HG02970 (cell line): ENCODE measurements at regions not wholly inside any gene's neighbourhood (a gene's known extent, or its start where the extent isn't known, plus 50 kb on each side); places are given as distances from the start of the nearest gene placed in this dataset.

Experiments
- ATAC-seq: cut with Tn5 transposase; IDR thresholded peaks from one replicate; pipeline ENCODE4 v1.9.1; 2021; ENCODE audit warnings: mild to moderate bottlenecking, moderate library complexity, moderate number of reproducible peaks; ENCODE audit not compliant: unreplicated experiment, low FRiP score

DNA sequence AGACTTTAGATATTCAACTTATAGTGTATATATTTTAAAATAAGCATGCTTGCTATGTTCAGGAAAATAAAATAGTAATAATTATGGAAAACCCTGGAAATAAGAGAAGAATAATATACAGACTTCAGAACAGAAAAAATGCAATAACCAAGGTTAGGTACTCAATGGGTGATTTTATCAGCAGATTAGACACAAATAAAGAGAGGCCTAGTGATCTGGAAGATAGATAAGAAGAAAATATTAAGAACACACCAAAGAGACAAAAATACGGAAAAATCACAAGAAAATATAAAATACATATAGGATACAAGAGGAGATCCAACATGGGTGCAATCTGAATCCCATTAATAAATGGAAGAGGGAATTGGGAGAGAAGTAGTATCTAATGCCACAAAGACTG is 1348.5 kb upstream of the WWC1 start:
- ATAC-seq, result no peak

GRCh38 chr5:166947045-166947444 is 1344.4 kb upstream of the WWC1 start:
- ATAC-seq, result no peak

DNA sequence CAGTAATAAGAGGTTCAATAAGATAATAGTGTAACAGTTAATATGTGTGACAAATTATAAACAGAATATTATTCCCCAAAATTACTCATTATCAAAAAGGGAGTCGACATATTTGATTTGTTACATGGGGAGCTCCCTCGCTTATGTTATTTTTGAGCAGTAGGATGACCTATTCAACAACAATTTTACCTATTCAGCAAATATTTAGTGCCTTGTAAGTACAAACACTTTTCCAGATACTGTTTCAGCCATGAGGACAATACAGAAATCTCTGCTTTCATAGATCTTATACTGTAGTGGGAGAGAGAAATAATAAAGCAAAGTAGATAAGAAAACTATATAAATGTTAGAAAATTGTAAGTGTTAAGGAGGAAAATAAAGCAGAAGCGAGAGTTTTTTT is 1342.8 kb upstream of the WWC1 start:
- no peak for ATAC-seq

- ATAC-seq, result no peak
These were observed 1339.4 kb upstream of the WWC1 start for GRCh38 chr5:166952048-166952447.

DNA sequence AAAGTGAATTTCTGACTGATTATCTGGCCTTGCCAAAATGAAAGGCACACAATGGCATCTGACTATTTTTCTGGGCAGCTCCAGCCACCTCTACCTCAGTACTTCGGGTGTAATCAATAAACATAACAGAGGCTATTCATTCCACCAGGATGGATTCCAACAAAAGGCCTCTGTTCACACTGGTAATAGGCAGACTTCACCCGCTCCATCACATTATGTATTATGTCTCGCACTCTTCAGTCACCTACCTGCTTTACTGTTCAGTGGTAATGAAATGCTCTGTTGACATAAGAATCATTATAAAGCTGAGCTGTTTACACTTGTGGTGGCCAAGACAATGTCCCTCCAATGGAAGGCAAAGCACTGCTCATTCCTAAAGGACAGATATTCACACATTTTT is 1333.7 kb upstream of the WWC1 start:
- no peak for ATAC-seq

GRCh38 chr5:166959766-166960165 is 1331.7 kb upstream of the WWC1 start:
- ATAC-seq, result no peak

DNA sequence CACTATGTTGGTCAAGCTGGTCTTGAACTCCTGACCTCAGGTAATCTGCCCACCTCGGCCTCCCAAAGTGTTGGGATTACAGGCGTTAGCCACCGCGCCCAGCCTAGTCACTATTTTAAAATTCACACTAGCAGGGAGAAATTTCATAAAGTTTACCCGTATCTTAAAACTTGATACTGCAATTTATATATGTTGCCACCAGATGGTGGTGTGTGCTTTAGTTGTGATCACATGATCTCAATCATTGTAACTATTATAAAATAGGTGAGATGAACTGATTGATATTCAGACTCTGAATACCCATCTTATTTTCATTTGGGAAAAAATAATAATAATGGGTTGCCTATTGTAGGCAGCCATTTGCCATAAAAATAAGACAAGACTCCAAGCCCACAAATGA is 1330.4 kb upstream of the WWC1 start:
- ATAC-seq, result no peak

DNA sequence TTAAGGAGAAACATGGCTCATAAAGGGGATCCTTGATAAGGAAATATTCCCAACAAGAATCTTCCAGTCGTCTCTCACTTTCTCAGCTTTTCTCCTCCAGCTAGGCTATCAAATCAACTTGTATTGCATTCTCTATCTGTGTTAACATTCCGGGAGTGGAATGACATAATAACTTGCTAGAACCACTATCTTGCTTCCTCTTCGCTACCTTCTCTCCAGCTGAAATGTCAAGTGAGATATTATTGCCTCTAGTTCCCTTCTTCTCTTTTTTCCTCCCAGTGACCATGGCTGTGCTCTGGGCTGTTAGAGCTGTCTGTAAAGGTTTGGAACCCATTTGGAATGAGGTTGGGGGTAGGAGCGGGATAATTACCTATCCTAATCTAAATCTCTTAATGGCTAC is 1329.5 kb upstream of the WWC1 start:
- ATAC-seq, result no peak

- no peak for ATAC-seq
These were observed 1329.0 kb upstream of the WWC1 start for GRCh38 chr5:166962461-166962860.

DNA sequence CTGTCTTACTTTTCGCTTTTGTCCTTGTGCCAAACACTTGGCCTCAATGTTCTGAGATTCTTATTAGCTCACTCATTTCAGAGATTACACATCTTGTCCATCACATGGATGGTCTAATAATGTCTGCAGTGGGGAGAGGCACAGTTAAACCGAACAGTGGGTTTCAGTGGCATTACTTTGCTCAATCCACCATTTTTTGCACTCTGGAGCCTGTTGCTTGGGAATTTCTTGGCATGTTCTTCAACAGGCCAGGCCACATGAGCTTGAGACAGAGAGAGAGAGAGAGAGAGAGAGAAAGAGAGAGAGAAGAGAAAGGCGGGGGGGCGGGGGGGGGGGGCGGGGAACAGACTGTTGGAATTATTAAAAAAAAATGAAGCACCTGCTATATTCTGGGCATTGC is 1327.8 kb upstream of the WWC1 start:
- ATAC-seq, result no peak

- ATAC-seq, result no peak
These were observed 1313.5 kb upstream of the WWC1 start for GRCh38 chr5:166977911-166978422.

- no peak for ATAC-seq
These were observed 1312.0 kb upstream of the WWC1 start for GRCh38 chr5:166979307-166979895.

GRCh38 chr5:166980666-166981065 is 1310.8 kb upstream of the WWC1 start:
- ATAC-seq, result no peak

DNA sequence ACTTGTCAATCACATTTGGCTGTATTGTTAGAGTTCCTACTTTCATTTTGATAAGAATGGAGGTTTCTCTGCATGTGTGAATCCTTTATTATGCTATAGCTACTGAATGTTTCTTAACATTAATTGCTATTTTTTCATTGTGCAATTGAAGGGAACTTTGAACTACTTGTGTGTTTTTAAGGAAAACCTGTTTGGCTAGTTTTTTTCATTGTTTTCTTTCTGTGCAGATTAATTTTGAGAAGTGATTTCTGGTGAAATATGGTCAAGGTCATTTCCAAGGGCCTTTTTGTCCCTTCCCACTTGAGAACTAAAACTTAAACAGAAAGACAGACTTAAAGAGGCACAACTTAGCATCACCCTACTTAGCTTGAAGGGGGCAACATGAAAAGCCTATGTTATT is 1309.2 kb upstream of the WWC1 start:
- ATAC-seq, result no peak

DNA sequence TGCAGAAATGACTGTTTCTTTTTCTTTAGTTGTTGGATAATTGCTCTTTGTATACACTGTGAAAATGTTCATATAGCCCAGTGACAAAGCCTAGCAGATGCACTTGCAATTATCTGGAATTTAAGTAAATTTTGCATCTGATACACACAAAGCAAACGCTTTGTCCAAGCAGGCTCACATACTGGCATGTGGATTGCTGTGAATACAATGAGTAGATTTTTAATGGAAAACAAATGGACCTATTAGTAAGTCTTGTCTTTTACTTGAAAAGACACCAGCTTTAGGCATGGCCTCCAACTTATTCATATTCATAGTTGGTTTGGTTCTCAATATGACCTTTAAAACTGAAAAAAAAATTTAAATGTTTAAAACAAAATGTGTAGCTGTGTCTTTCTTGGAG is 1299.8 kb upstream of the WWC1 start:
- no peak for ATAC-seq

- ATAC-seq, result no peak
These were observed 1299.3 kb upstream of the WWC1 start for GRCh38 chr5:166992108-166992507.

DNA sequence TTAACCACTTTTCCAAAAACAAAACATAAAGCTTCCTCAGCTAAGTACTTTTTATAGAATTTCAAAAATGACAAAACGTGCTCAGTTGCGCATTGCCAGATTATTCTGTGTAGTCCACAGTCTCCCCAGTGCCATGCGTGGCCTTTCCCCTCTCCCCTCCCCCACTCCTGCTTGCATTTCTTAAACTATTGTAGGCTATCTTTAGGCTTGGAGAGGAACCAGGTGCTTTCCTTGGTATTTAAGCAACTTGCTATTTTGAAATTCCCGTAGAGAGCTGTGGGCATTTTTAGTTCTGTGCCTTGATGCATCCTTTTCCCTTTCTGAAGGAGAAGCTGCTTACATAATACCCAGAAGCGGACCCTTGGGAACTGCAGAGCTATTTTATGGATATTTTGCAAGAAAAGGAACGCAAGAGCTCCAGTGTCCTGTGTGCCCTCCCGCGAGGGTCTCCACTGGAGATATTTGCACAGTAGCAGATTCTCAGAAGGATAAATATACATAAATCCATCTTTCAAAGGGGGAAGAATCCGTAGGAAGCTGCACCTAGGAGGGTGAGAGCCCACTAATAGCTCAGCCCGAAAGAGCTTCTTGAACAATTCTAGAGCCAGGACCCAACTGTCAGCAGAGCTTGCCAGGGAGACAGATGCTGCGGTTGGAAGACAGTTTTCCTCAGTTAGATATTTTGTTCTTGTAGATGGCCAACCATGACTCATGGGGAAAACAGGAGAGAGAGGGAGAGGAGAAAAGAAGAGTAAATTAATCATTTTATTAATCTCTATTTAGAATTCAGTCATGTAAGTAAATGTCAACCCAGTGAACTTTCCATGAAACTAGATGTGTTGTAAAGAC is 1298.3 kb upstream of the WWC1 start:
- ATAC-seq, result no peak

DNA sequence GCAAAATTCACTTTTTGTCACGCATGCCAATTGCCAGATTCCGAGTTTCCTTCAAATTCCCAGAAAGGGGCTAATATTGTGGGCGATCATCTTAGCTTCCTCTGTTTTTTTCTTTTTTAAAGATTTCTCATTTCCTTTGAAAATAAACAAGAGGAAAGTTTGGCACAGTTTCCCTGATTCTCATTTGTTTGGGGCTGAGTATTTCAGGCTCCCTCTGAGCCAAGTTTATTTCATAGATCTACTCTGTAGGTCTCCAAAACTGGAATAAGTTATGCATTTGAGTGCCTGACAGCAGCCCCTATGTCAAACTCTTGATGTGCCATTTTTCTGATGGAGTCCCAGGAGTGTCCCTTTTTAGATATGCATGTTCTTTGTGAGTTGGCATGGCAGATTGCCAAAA is 1297.2 kb upstream of the WWC1 start:
- ATAC-seq, result no peak

GRCh38 chr5:167001246-167001645 is 1290.2 kb upstream of the WWC1 start:
- no peak for ATAC-seq

DNA sequence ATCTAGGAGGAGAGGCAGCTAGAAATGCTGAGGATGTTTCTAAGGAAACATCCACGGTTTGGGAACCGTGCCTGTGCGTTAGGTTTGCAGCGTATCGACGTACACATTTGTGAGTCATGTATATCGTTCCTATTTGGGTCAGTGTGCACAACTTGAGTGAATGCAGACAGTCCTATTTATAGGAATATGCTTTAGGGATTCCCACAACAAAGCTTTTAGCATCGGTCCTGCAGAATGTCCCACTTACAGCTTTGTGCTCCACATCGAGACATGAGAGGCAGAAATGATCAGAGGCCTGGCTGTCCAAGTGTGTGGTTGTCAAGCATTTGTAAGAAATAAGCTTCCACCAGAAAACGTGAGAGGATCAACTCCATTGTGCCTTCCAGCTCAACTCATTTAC is 1282.7 kb upstream of the WWC1 start:
- no peak for ATAC-seq

- no peak for ATAC-seq
These were observed 1280.2 kb upstream of the WWC1 start for GRCh38 chr5:167011196-167011595.
